NK-92 (cell line): ENCODE measurements at regions not wholly inside any gene's neighbourhood (a gene's known extent, or its start where the extent isn't known, plus 50 kb on each side); places are given as distances from the start of the nearest gene placed in this dataset.
"Not testable (repeated sequence)": the region's sequence is repeated elsewhere in the genome, so short reads cannot be mapped to it uniquely, and the experiment has no call there.

Experiments
- DNase-seq: peaks from one replicate; lab custom pipeline; 2025; ENCODE audit not compliant: unreplicated experiment; lab: John Stamatoyannopoulos, UW

- no peak for DNase-seq
Observed at GRCh38 chr9:85339338-85339737, 402.4 kb downstream of the AGTPBP1 start.

- no peak for DNase-seq
Observed at GRCh38 chr9:85334228-85334627, 407.5 kb downstream of the AGTPBP1 start.

- DNase-seq = no peak
Observed at GRCh38 chr9:85332487-85332886, 409.3 kb downstream of the AGTPBP1 start.

- DNase-seq = no peak
Observed at GRCh38 chr9:85331626-85332025, 410.1 kb downstream of the AGTPBP1 start.

DNA sequence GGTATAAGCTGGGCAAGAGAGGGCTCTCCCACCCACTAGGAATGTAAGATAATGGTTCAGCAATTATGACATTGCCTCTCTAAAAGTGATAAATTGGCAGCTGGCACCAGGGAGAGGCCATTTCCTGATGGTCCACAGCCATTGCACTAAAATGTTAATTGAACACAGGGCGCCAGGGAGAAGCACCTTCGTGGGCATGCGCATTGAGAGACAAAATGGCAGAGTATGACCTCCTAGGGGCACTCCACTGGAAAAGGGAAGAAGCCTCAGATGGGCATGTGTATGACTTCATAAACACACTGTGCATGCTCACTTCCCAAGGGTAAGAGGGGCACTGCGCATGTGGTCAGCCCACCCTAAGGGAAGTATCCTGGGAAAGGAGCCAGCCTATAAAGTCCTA is 419.2 kb downstream of the AGTPBP1 start:
- DNase-seq = no peak

DNA sequence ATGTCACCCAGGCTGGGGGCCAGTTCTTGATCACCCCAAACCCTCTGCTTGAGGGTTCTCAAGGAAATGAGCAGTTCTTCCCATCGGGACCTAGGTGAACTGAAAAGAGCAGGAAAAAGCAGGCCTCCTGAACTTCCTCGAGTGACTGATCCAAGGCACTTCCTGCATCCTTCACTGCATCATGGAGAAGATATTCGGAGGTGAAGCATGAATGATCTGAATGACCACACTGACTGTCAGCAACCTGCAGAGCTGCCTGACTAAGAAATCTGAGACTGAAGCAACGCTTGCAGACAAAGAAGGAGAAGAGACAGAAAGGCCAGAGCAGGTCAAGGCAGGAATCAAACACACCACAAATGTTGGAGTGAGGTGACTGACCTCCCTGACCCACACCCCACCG is 420.2 kb downstream of the AGTPBP1 start:
- DNase-seq = no peak

GRCh38 chr9:85319936-85320656 is 421.7 kb downstream of the AGTPBP1 start:
- no peak for DNase-seq

DNA sequence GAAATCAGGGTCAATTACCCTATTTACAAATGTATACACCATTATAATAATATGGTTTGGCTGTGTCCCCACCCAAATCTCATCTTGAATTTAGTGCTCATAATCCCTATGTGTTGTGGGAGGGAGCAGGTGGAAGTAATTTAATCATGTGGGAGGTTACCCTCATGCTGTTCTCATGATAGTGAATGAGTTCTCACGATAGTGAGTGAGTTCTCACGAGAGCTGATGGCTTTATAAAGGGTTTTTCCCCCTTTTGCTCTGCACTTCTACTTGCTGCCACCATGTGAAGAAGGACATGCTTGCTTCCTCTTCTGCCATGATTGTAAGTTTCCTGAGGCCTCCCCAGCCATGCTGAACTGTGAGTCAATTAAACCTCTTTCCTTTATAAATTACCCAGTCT is 426.2 kb downstream of the AGTPBP1 start:
- DNase-seq = not testable (repeated sequence)

DNA sequence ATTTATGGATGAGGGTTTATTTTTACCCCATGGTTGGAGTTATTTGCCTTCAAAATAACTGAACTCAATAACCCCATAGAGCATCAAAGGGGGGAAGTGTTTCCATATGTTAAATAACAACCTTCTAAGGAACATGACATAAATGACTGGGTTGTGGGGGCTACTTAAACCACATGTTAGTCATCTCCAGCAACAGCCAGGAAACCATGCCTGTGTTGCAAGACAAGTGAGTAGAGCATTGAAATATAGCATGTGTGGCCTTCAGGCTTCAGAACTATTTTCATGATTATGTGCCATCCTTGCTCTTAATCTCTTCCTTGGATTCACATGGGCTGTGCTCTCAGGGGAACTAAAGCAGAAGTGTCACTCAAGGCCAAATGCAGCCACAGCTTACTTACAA is 431.2 kb downstream of the AGTPBP1 start:
- DNase-seq = no peak

DNA sequence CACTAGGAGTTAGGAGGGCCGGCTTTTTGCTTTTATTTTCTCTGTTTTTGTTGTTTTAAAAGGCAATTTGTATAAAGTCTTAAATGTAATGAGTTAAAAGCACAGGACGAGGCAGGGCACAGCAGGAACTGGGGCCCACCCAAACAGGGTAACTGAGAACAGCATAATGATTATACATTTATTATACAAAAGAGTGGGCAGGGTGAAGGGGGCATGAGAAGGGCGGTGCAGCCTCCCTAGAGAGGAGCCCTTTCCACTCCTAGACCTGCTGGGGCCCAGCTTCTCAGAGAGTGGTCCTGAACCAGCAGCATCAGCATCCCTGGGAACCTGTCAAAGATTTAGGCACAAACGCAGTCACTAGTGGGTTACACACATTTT is 438.0 kb downstream of the AGTPBP1 start:
- DNase-seq = no peak

- DNase-seq = no peak
Observed at GRCh38 chr9:85302938-85303756, 438.6 kb downstream of the AGTPBP1 start.

GRCh38 chr9:85298499-85298898 is 443.3 kb downstream of the AGTPBP1 start:
- no peak for DNase-seq

- DNase-seq = not testable (repeated sequence)
Observed at GRCh38 chr9:85295244-85295643, 446.5 kb downstream of the AGTPBP1 start.

DNA sequence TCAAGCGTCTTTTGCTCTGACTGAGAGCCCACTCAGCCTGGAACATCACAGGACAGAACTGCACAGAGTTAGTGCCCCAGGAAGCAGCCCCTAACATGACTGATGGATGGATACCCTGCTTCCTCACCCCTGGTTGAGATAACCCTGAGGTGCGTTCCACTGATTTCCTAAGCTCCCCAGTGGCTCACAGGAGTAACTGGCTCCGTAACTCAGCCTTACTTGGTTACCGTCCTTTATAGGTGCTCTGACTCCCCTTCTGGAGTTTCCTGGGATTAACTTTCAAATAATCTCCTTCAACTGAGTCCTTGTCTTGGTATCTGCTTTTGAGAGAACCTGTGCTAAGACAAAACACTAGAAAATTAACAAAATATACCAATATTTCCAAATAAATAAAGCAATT is 449.5 kb downstream of the AGTPBP1 start:
- no peak for DNase-seq

- DNase-seq = no peak
Observed at GRCh38 chr9:85291266-85291665, 450.5 kb downstream of the AGTPBP1 start.

DNA sequence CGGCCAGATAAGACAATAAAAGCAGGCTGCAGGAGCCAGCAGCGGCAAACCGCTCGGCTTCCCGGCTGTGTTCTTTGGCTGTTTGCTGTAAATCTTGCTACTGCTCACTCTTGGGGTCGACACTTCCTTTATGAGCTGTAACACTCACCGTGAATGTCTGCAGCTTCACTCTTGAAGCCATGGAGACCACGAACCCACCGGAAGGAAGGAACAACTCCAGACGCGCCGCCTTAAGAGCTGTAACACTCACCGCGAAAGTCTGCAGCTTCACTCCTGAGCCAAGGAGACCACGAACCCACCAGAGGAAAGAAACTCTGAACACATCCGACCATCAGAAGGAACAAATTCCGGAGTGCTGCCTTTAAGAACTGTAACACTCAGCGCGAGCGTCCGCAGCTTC is 451.7 kb downstream of the AGTPBP1 start:
- no peak for DNase-seq

- no peak for DNase-seq
Observed at GRCh38 chr9:85289142-85289541, 452.6 kb downstream of the AGTPBP1 start.

GRCh38 chr9:85283421-85283820 is 458.3 kb downstream of the AGTPBP1 start:
- no peak for DNase-seq

- DNase-seq = no peak
Observed at GRCh38 chr9:85278769-85279168, 463.0 kb downstream of the AGTPBP1 start.

DNA sequence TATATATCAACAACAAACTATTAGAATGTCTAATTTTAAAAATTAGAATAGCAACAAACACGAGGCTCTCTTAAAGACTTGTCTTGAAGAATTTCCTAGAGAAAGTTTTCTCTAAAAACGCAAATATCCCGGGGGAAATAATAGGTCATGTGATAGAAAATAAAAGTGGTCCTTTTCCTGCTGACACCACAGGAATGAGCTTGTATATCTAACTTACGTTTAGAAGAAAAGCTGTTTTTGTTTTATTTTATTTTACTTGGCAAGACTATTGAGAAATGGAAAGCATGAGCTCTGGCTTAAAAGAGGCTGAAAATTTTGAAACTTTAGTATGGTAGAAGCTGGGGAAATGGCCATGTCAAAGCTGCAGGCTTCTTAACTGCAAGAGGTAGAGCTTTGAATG is 465.0 kb downstream of the AGTPBP1 start:
- DNase-seq = no peak

- DNase-seq = no peak
Observed at GRCh38 chr9:85269811-85270210, 471.9 kb downstream of the AGTPBP1 start.

- DNase-seq = no peak
Observed at GRCh38 chr9:85268131-85268530, 473.6 kb downstream of the AGTPBP1 start.

DNA sequence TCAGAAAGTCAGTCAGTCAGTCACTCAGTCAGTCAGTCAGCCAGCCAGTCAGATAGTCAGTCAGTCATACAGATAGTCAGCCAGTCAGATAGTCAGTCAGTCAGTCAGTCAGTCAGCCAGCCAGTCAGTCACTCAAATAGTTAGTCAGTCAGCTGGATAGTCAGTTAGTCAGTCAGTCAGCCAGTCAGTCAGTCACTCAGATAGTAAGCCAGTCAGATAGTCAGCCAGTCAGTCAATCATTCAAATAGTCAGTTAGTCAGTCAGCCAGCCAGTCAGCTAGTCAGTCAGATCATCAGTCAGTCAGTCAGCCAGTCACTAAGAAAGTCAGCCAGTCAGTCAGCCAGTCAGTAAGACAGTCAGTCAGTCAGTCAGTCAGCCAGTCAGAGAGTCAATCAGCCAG is 477.1 kb downstream of the AGTPBP1 start:
- DNase-seq = no peak
